Cardiac muscle cell (in vitro differentiated cells and primary cell): ENCODE measurements at regions not wholly inside any gene's neighbourhood (a gene's known extent, or its start where the extent isn't known, plus 50 kb on each side); places are given as distances from the start of the nearest gene placed in this dataset.
"Not testable (repeated sequence)": the region's sequence is repeated elsewhere in the genome, so short reads cannot be mapped to it uniquely, and the experiment has no call there.

ENCODE experiments used
- DNase-seq, 2 donors: peaks; one replicate each; pipeline versions ENCODE4 v3.0.0 to v3.0.0-alpha.2; 2010 to 2017; ENCODE audit warnings: low read depth in 1 of 2, low spot score in 1 of 2
- H3K27ac ChIP-seq: fragments of 200-600 bp; sonication (generic); 2 replicates; pipeline ENCODE4 v1.5.1; 2016
- H3K27me3 ChIP-seq: fragments of 200-600 bp; sonication (generic); 2 replicates; pipeline ENCODE4 v1.6.0; 2016; ENCODE audit warnings: control low read depth
- H3K36me3 ChIP-seq: fragments of 200-600 bp; sonication (generic); 2 replicates; pipeline ENCODE4 v1.5.1; 2016; ENCODE audit warnings: control low read depth
- H3K4me1 ChIP-seq: fragments of 200-600 bp; sonication (generic); 2 replicates; pipeline ENCODE4 v1.8.1; 2017; ENCODE audit warnings: low read depth, mild to moderate bottlenecking, mixed run types
- H3K4me3 ChIP-seq: fragments of 200-600 bp; sonication (generic); 2 replicates; pipeline ENCODE4 v1.5.1; 2016; ENCODE audit warnings: mild to moderate bottlenecking
- H3K9me3 ChIP-seq: fragments of 200-600 bp; sonication (generic); 2 replicates; pipeline ENCODE4 v1.5.1; 2017; ENCODE audit warnings: low read depth, mild to moderate bottlenecking, control low read depth
- CTCF ChIP-seq: IDR thresholded peaks from 2 replicates; pipeline ENCODE4 v1.5.1; 2012; ENCODE audit warnings: low read depth, mild to moderate bottlenecking, low read length

- H3K9me3 ChIP-seq: no peaks in the 10 kb centered on the region
- DNase-seq: no peak
- TF ChIP-seq CTCF: no peak
These were observed 83.1 kb upstream of the VEPH1 start for GRCh38 chr3:157586293-157586692.

GRCh38 chr3:157585386-157585785 lies 82.2 kb upstream of the VEPH1 start:
- Histone ChIP-seq H3K9me3 (no peaks in the 10 kb centered on the region), H3K27me3 (no peaks in the 10 kb centered on the region), H3K4me3 (no peak overlapping the region), H3K27ac (no peak overlapping the region), H3K36me3 (no peaks in the 10 kb centered on the region), H3K4me1 (no peaks in the 10 kb centered on the region)
- DNase-seq: peak in 1 of 2 donors; percentile 85
- TF ChIP-seq CTCF: no peak

More at GRCh38 chr3:157586293-157586692, 83.1 kb upstream of the VEPH1 start:
- H3K27ac ChIP-seq: no peak overlapping the region
- H3K4me3 ChIP-seq: no peak overlapping the region
- no peaks in the 10 kb centered on the region for H3K4me1 ChIP-seq
- no peaks in the 10 kb centered on the region for H3K36me3 ChIP-seq
- H3K27me3 ChIP-seq: no peaks in the 10 kb centered on the region

- Histone ChIP-seq H3K4me3 (no peak overlapping the region), H3K4me1 (no peaks in the 10 kb centered on the region), H3K9me3 (no peaks in the 10 kb centered on the region), H3K27ac (no peak overlapping the region), H3K36me3 (no peaks in the 10 kb centered on the region), H3K27me3 (no peaks in the 10 kb centered on the region)
- no peak for TF ChIP-seq CTCF
- no peak for DNase-seq
These were observed 79.4 kb upstream of the VEPH1 start for GRCh38 chr3:157582637-157582973.

GRCh38 chr3:157581956-157582636 lies 78.9 kb upstream of the VEPH1 start:
- H3K27ac ChIP-seq, H3K27me3 ChIP-seq, H3K4me3 ChIP-seq, DNase-seq, H3K4me1 ChIP-seq, H3K36me3 ChIP-seq, H3K9me3 ChIP-seq: not testable (repeated sequence)

GRCh38 chr3:157581371-157581770 lies 78.2 kb upstream of the VEPH1 start:
- Histone ChIP-seq H3K4me3 (no peak overlapping the region), H3K9me3 (no peaks in the 10 kb centered on the region), H3K27me3 (no peaks in the 10 kb centered on the region), H3K27ac (no peak overlapping the region), H3K36me3 (no peaks in the 10 kb centered on the region), H3K4me1 (no peaks in the 10 kb centered on the region)
- TF ChIP-seq CTCF: no peak
- no peak for DNase-seq

- no peaks in the 10 kb centered on the region for H3K27me3 ChIP-seq
- H3K36me3 ChIP-seq: no peaks in the 10 kb centered on the region
- no peak overlapping the region for H3K4me3 ChIP-seq
- H3K9me3 ChIP-seq: no peaks in the 10 kb centered on the region
- no peak for TF ChIP-seq CTCF
- H3K27ac ChIP-seq: no peak overlapping the region
- no peak for DNase-seq
- peaks cover 5% of the 10 kb centered on the region for H3K4me1 ChIP-seq
These were observed 75.0 kb upstream of the VEPH1 start for GRCh38 chr3:157578181-157578580.
